ENCODE measurements at regions not wholly inside any gene's neighbourhood (a gene's known extent, or its start where the extent isn't known, plus 50 kb on each side); places are given as distances from the start of the nearest gene placed in this dataset.

DNA sequence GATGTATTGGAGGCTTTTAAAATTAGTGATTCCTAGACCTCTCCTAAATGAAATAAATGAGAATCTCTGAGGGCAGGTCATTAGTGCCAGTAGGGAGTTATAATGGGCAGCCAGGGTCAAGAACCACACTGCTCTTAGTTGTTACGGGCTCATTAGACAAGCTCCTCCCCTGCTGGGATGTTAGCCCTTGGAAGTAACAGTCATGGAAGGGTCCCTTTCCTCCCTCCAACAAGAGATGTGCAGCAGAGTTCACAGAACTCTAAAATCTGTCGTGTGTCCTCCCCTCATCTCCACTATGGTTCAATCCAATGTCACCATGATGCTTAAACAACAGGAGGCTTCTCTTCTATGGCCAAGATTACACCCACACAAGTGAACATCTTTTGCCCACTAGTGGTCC, 419.5 kb downstream of the INSC start:
- TF ChIP-seq ZNF275 (CRISPR knock-in tag; IDR thresholded peaks at IDR 0.05; ENCODE audit: borderline replicate concordance) (no peak), SMARCE1 (IDR thresholded peaks at IDR 0.05; ENCODE audit: borderline replicate concordance) (no peak), GABPB1 (CRISPR knock-in tag; IDR thresholded peaks at IDR 0.05) (no peak), ZNF503 (CRISPR knock-in tag; IDR thresholded peaks at IDR 0.05) (no peak), ZNF775 (CRISPR knock-in tag; IDR thresholded peaks at IDR 0.05; ENCODE audit: borderline replicate concordance) (no peak), ZKSCAN8 (CRISPR knock-in tag; IDR thresholded peaks at IDR 0.05; ENCODE audit: borderline replicate concordance) (no peak), KDM1A (CRISPR knock-in tag; IDR thresholded peaks at IDR 0.05) (no peak)
- TF ChIP-seq, protein P1, sequence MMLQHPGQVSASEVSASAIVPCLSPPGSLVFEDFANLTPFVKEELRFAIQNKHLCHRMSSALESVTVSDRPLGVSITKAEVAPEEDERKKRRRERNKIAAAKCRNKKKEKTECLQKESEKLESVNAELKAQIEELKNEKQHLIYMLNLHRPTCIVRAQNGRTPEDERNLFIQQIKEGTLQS (CRISPR knock-in tag; IDR thresholded peaks at IDR 0.05) = no peak
